Gastrocnemius medialis (tissue), 4 donors: ENCODE measurements at regions not wholly inside any gene's neighbourhood (a gene's known extent, or its start where the extent isn't known, plus 50 kb on each side); places are given as distances from the start of the nearest gene placed in this dataset.

Experiments used
- CTCF ChIP-seq, 5 experiments: fragments of 450-650 bp in 3 of 5; fragments of 200-600 bp in 2 of 5; sonication (generic) in 2 of 5; IDR thresholded peaks in 4 of 5; conservative IDR thresholded peaks in 1 of 5; 1 replicate in 4 of 5; 2 replicates in 1 of 5; pipeline ENCODE4 v1.5.1; 2016 to 2019; ENCODE audit warnings: antibody characterized with exemption in 5 of 5, mild to moderate bottlenecking in 3 of 5, moderate library complexity in 3 of 5
- POLR2A ChIP-seq, 2 donors: fragments of 450-650 bp; IDR thresholded peaks; one replicate each; pipeline ENCODE4 v1.6.1; 2017; ENCODE audit warnings: antibody characterized with exemption in 2 of 2, mild to moderate bottlenecking in 2 of 2, moderate library complexity in 2 of 2

- TF ChIP-seq CTCF (IDR thresholded peaks at IDR 0.05 in 4 of 5, conservative IDR thresholded peaks at IDR 0.05 in 1 of 5) (no peak), POLR2A (IDR thresholded peaks at IDR 0.05) (no peak)
These were observed 204.0 kb upstream of the FOXN3 start for GRCh38 chr14:89621009-89621421.
